MG63 (cell line): ENCODE measurements at regions not wholly inside any gene's neighbourhood (a gene's known extent, or its start where the extent isn't known, plus 50 kb on each side); places are given as distances from the start of the nearest gene placed in this dataset.
A peak's percentile ranks its signal among the peaks of the same experiment; 100 is the strongest.

Source experiments
- DNase-seq: peaks from one replicate; pipeline ENCODE4 v3.0.0-alpha.2; 2020
- H3K27me3 ChIP-seq: fragments of 250-450 bp; sonication (Bioruptor Pico); 2 replicates; pipeline ENCODE4 v1.5.1; 2020; ENCODE audit warnings: mild to moderate bottlenecking, moderate library complexity
- H3K36me3 ChIP-seq: fragments of 250-450 bp; sonication (Bioruptor Pico); 2 replicates; pipeline ENCODE4 v1.5.1; 2020; ENCODE audit warnings: mild to moderate bottlenecking, moderate library complexity
- H3K4me3 ChIP-seq: fragments of 250-450 bp; sonication (Bioruptor Pico); 2 replicates; pipeline ENCODE4 v1.5.1; 2020; ENCODE audit warnings: mild to moderate bottlenecking, moderate library complexity
- H3K9me3 ChIP-seq: fragments of 250-450 bp; sonication (Bioruptor Pico); 2 replicates; pipeline ENCODE4 v1.5.1; 2020; ENCODE audit warnings: mild to moderate bottlenecking, moderate library complexity

GRCh38 chr13:107113387-107113786 is 545.5 kb upstream of the ARGLU1 start:
- Histone ChIP-seq H3K27me3 (no peaks in the 10 kb centered on the region), H3K9me3 (0 out of 2 replicates have a peak, but pooled peaks cover 4% of the 10 kb centered on the region), H3K4me3 (no peak overlapping the region), H3K36me3 (no peaks in the 10 kb centered on the region)
- DNase-seq, result no peak

GRCh38 chr13:107111248-107111647 is 543.3 kb upstream of the ARGLU1 start:
- DNase-seq, result no peak
- Histone ChIP-seq H3K9me3 (0 out of 2 replicates have a peak, but pooled peaks cover 4% of the 10 kb centered on the region), H3K4me3 (no peak overlapping the region), H3K27me3 (no peaks in the 10 kb centered on the region), H3K36me3 (no peaks in the 10 kb centered on the region)

- no peaks in the 10 kb centered on the region for H3K27me3 ChIP-seq
- H3K9me3 ChIP-seq, result 0 out of 2 replicates have a peak, but pooled peaks cover 4% of the 10 kb centered on the region
- no peaks in the 10 kb centered on the region for H3K36me3 ChIP-seq
- no peak for DNase-seq
- no peak overlapping the region for H3K4me3 ChIP-seq
Observed at GRCh38 chr13:107104631-107105030, 536.7 kb upstream of the ARGLU1 start.

- H3K4me3 ChIP-seq, result no peak overlapping the region
- no peaks in the 10 kb centered on the region for H3K9me3 ChIP-seq
- no peak for DNase-seq
- no peaks in the 10 kb centered on the region for H3K36me3 ChIP-seq
- no peaks in the 10 kb centered on the region for H3K27me3 ChIP-seq
Observed at GRCh38 chr13:107102676-107103075, 534.7 kb upstream of the ARGLU1 start.

- Histone ChIP-seq H3K27me3 (no peaks in the 10 kb centered on the region), H3K4me3 (no peak overlapping the region)
- DNase-seq, result peak; percentile 38
Observed at GRCh38 chr13:107099661-107100060, 531.7 kb upstream of the ARGLU1 start.

DNA sequence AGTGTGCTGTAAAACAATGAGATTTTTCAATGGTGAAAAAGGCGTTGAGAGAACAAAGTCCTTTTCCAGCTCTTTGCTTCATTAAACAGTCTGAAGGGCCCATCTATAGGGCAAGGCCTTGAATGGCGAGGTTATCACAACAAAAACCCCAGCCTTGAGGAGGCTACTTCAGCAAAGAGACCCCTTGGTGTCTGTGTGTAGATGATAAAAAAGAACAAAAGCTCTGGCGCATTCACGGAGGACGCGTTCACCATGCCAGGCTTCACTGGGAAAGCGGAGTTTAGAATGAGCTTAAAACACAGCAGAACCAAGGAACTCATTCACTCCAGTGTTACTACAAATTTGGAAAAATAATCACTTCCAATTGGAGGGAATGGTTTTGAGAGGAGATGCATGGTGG is 530.0 kb upstream of the ARGLU1 start:
- no peak for DNase-seq
- H3K9me3 ChIP-seq, result no peaks in the 10 kb centered on the region; the same call in 1 of the 2 replicates
- no peaks in the 10 kb centered on the region for H3K36me3 ChIP-seq
- no peak overlapping the region for H3K4me3 ChIP-seq
- no peaks in the 10 kb centered on the region for H3K27me3 ChIP-seq

More at GRCh38 chr13:107099661-107100060, 531.7 kb upstream of the ARGLU1 start:
- H3K36me3 ChIP-seq, result no peaks in the 10 kb centered on the region
- no peaks in the 10 kb centered on the region for H3K9me3 ChIP-seq

DNA sequence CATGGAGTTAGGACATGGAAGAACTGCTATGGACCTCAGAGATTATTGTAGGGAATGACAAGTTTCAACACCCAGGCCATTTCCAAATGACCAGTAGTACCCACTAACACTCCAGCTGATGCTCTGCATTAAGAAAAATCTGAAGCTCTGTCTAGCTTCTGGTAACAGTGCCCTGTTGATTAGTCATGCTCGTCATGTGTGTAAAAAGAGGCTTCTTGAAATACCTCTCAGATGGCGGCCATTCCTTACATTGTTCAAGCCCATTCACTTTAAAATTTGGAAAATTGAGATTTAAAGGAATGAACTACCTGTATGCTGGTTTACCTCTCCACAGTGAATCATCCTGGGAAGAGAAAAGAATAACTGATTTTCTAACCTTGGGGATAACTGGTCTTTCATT is 527.9 kb upstream of the ARGLU1 start:
- no peaks in the 10 kb centered on the region for H3K27me3 ChIP-seq
- H3K36me3 ChIP-seq, result no peaks in the 10 kb centered on the region
- DNase-seq, result no peak
- no peak overlapping the region for H3K4me3 ChIP-seq
- H3K9me3 ChIP-seq, result no peaks in the 10 kb centered on the region; the same call in 1 of the 2 replicates

DNA sequence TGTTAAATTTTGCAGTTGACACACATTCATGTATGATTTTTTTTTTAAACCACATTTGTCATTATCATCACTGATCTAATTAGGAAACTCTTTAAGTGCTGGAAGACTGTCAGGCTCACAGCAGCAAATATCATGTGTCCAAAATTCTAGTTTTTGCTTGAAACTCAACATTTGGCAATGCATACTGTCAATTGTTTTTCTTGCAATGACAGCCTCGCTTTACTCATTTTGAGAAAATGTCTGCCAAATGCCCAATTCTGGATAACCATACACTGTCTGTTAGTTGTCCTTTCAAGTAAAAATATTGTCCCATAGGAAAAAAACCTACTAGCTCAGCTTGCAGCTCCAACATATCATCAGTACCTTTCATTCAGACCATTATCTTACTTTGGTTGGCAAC is 523.9 kb upstream of the ARGLU1 start:
- Histone ChIP-seq H3K9me3 (no peaks in the 10 kb centered on the region; the same call in 1 of the 2 replicates), H3K36me3 (no peaks in the 10 kb centered on the region), H3K27me3 (no peaks in the 10 kb centered on the region), H3K4me3 (no peak overlapping the region)
- DNase-seq, result no peak

- no peaks in the 10 kb centered on the region for H3K36me3 ChIP-seq
- no peak for DNase-seq
- no peak overlapping the region for H3K4me3 ChIP-seq
Observed at GRCh38 chr13:107091428-107091827, 523.5 kb upstream of the ARGLU1 start.

GRCh38 chr13:107088061-107088460 is 520.1 kb upstream of the ARGLU1 start:
- Histone ChIP-seq H3K36me3 (no peaks in the 10 kb centered on the region), H3K27me3 (no peaks in the 10 kb centered on the region), H3K4me3 (no peak overlapping the region), H3K9me3 (no peaks in the 10 kb centered on the region; the same call in 1 of the 2 replicates)
- DNase-seq, result no peak

More at GRCh38 chr13:107091428-107091827, 523.5 kb upstream of the ARGLU1 start:
- no peaks in the 10 kb centered on the region; the same call in 1 of the 2 replicates for H3K9me3 ChIP-seq
- no peaks in the 10 kb centered on the region for H3K27me3 ChIP-seq

DNA sequence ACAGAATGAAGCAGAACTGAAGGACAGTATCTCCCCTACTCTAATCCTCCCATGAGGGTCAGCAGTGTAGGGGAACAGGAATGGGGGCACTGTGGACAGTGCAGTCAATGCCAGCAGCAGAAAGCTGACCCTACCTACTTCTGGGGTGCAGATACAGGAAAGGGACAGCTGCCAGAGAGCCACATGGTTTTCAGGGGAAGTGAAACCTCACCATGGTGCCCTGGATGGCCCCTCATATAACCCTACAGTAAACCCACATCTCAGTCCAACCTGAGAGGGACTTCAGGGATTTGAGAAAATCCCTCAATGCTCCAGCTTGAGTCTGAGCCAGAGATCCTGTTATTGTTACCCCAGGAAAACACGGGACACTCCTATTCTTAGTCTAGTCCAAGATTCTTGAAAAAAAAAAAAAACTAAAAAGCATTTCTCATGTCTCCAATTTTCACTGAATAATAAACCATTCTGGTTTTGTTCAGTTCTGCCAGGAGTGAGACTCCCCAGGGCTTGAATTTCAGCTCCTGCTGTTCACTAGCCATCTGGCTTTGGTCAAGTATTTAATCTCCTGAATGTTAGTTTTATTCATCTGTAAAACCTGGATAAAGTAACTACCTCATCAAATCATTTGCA is 511.6 kb upstream of the ARGLU1 start:
- Histone ChIP-seq H3K9me3 (no peaks in the 10 kb centered on the region; the same call in 1 of the 2 replicates), H3K4me3 (no peak overlapping the region), H3K27me3 (no peaks in the 10 kb centered on the region), H3K36me3 (no peaks in the 10 kb centered on the region)
- DNase-seq, result no peak

GRCh38 chr13:107078229-107078765 is 510.4 kb upstream of the ARGLU1 start:
- H3K4me3 ChIP-seq, result no peak overlapping the region
- DNase-seq, result no peak
- H3K9me3 ChIP-seq, result no peaks in the 10 kb centered on the region; the same call in 1 of the 2 replicates
- H3K36me3 ChIP-seq, result no peaks in the 10 kb centered on the region
- no peaks in the 10 kb centered on the region for H3K27me3 ChIP-seq

GRCh38 chr13:107076801-107077200 is 508.9 kb upstream of the ARGLU1 start:
- Histone ChIP-seq H3K9me3 (no peaks in the 10 kb centered on the region; the same call in 1 of the 2 replicates), H3K4me3 (no peak overlapping the region), H3K27me3 (no peaks in the 10 kb centered on the region), H3K36me3 (no peaks in the 10 kb centered on the region)
- no peak for DNase-seq

GRCh38 chr13:107075576-107075975 is 507.6 kb upstream of the ARGLU1 start:
- no peaks in the 10 kb centered on the region for H3K27me3 ChIP-seq
- DNase-seq, result no peak
- H3K4me3 ChIP-seq, result no peak overlapping the region
- no peaks in the 10 kb centered on the region; the same call in 1 of the 2 replicates for H3K9me3 ChIP-seq
- H3K36me3 ChIP-seq, result no peaks in the 10 kb centered on the region

DNA sequence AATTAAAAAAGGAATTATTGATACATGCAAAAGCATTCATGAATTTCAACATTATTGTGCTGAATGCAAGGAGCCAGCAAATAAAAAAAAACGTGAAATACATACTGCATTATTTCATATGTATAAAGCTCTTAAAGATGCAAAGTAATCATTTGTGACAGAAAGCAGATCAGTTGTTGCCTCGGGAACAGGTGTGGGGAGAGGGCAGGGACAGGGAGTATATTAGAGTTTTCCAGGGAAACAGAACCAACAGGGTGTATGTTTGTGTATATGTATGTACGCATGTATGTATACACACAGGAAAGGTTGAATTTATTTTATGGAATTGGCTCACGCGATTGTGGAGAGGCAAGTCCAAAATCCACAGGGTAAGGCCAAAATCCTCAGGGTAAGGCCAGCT is 502.9 kb upstream of the ARGLU1 start:
- Histone ChIP-seq H3K4me3 (no peak overlapping the region), H3K27me3 (no peaks in the 10 kb centered on the region), H3K36me3 (no peaks in the 10 kb centered on the region), H3K9me3 (no peaks in the 10 kb centered on the region)
- DNase-seq, result no peak

GRCh38 chr13:107069108-107069776 is 501.3 kb upstream of the ARGLU1 start:
- no peaks in the 10 kb centered on the region for H3K27me3 ChIP-seq
- no peaks in the 10 kb centered on the region for H3K9me3 ChIP-seq
- no peak for DNase-seq
- no peaks in the 10 kb centered on the region for H3K36me3 ChIP-seq
- H3K4me3 ChIP-seq, result no peak overlapping the region

DNA sequence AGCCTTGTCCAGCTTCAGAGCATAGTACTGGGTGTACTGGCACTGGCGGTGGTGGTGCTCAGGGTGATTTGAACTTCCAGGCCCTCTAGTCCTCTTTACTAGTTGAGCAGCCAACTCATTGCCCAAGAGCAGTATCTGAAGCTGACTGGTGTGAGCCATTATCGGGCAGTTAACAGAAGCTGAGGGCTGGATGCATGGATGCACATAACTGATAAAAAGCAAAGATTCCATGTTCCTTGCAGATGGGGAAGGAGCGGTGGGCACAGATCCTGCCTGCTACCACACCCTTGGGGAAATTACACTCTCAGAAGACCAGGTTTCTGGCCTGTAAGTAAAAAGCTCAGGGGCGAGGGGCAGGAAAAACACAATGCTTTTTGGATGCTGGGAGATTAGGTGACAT is 499.4 kb upstream of the ARGLU1 start:
- Histone ChIP-seq H3K27me3 (no peaks in the 10 kb centered on the region), H3K36me3 (no peaks in the 10 kb centered on the region), H3K9me3 (no peaks in the 10 kb centered on the region), H3K4me3 (no peak overlapping the region)
- DNase-seq, result no peak

DNA sequence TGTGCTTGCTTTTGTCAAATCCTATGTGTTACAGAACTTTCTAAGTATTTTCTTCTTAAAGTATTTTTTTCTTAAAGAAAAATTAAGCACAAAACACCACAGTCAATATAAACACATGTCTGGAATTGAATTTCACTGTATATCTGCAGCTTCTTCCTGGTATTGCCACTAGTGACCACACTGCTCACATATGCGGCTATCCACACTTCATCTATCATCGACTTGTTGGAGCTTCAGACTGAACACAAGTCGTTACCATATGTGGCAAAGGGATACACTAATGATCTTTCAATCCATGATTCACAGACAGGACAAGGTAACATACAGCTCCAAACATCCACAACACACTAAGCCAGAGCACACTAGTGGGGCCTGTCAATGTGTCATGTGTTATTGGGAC is 498.4 kb upstream of the ARGLU1 start:
- Histone ChIP-seq H3K4me3 (no peak overlapping the region), H3K36me3 (no peaks in the 10 kb centered on the region)
- DNase-seq, result no peak

More for the DNA sequence above, 498.4 kb upstream of the ARGLU1 start:
- no peaks in the 10 kb centered on the region for H3K27me3 ChIP-seq
- no peaks in the 10 kb centered on the region for H3K9me3 ChIP-seq
